ENCODE measurements at regions not wholly inside any gene's neighbourhood (a gene's known extent, or its start where the extent isn't known, plus 50 kb on each side); places are given as distances from the start of the nearest gene placed in this dataset.

DNA sequence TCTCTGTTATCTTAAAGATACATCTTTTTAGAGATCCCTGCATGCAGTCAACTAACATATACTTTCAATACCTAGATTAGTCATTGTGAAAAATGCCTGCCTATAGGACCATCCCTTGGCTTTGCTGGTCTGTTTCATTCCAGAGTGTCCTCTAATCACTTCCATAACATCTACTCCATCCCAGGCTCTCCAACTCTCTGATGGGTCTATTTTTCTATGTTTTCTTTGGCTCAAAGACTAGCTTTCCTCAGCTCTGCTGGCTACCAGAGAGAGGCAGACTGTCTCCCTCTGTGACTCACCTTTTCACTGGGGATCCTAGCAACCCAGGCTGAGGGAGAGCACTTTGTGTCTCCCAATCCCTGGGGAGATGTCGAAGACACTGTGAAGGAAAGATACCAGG lies 547.7 kb upstream of the MCTP2 start:
- Histone ChIP-seq H3K9me3 (peaks cover 0 to 17% (median 5%) of the 10 kb centered on the region in 4 donors), H3K27me3 (no peaks in the 10 kb centered on the region), H3K4me3 (no peak overlapping the region), H3K27ac (no peak overlapping the region), H3K36me3 (no peaks in the 10 kb centered on the region), H3K4me1 (no peaks in the 10 kb centered on the region)
- TF ChIP-seq, protein P1, sequence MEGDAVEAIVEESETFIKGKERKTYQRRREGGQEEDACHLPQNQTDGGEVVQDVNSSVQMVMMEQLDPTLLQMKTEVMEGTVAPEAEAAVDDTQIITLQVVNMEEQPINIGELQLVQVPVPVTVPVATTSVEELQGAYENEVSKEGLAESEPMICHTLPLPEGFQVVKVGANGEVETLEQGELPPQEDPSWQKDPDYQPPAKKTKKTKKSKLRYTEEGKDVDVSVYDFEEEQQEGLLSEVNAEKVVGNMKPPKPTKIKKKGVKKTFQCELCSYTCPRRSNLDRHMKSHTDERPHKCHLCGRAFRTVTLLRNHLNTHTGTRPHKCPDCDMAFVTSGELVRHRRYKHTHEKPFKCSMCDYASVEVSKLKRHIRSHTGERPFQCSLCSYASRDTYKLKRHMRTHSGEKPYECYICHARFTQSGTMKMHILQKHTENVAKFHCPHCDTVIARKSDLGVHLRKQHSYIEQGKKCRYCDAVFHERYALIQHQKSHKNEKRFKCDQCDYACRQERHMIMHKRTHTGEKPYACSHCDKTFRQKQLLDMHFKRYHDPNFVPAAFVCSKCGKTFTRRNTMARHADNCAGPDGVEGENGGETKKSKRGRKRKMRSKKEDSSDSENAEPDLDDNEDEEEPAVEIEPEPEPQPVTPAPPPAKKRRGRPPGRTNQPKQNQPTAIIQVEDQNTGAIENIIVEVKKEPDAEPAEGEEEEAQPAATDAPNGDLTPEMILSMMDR (IDR thresholded peaks at IDR 0.05): no peak
- TF ChIP-seq POLR2A (IDR thresholded peaks at IDR 0.05): no peak
- no peak for DNase-seq

DNA sequence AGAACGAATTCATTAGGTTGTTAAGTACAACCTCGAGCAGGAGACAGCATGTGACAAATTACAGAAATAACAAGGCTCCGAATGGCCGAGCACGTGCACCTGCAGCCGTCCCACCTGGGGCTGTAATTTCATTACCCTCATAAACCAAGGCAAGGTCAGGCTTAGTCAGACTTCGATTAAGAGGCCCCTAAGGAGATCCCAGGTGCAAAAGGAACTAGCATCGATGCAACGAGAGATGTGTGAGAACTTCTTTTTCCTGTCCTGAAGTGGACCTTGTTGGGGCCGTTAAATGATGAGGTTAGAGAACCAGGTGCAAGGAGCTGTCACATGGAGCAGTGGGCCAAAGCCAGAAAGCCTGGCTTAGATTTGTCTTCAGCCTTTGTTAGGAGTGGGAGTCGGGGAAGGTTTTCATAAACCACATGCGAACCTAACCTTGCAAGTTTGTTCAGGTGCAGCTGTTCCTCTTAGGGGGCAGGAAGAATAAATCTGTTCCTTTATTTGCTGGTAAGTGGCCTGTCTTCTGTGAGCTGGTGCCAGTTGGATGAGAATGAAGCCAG lies 559.9 kb upstream of the MCTP2 start:
- Histone ChIP-seq H3K9me3 (no peaks in the 10 kb centered on the region), H3K36me3 (no peaks in the 10 kb centered on the region), H3K27me3 (no peaks in the 10 kb centered on the region), H3K4me1 (no peaks in the 10 kb centered on the region), H3K27ac (no peak overlapping the region), H3K4me3 (no peak overlapping the region)
- no peak for DNase-seq
- no peak for TF ChIP-seq POLR2A (IDR thresholded peaks at IDR 0.05)
- TF ChIP-seq, protein P1 (IDR thresholded peaks at IDR 0.05): no peak

GRCh38 chr15:93670931-93671330 lies 560.4 kb upstream of the MCTP2 start:
- H3K27ac ChIP-seq: no peak overlapping the region
- H3K4me1 ChIP-seq: no peaks in the 10 kb centered on the region
- no peaks in the 10 kb centered on the region for H3K27me3 ChIP-seq
- no peak overlapping the region for H3K4me3 ChIP-seq
- no peaks in the 10 kb centered on the region for H3K36me3 ChIP-seq
- H3K9me3 ChIP-seq: no peaks in the 10 kb centered on the region
- DNase-seq: no peak
- TF ChIP-seq POLR2A (IDR thresholded peaks at IDR 0.05): no peak
- TF ChIP-seq, protein P1 (IDR thresholded peaks at IDR 0.05): no peak

- H3K36me3 ChIP-seq: no peaks in the 10 kb centered on the region
Observed at GRCh38 chr15:93664213-93664956, 567.0 kb upstream of the MCTP2 start.

DNA sequence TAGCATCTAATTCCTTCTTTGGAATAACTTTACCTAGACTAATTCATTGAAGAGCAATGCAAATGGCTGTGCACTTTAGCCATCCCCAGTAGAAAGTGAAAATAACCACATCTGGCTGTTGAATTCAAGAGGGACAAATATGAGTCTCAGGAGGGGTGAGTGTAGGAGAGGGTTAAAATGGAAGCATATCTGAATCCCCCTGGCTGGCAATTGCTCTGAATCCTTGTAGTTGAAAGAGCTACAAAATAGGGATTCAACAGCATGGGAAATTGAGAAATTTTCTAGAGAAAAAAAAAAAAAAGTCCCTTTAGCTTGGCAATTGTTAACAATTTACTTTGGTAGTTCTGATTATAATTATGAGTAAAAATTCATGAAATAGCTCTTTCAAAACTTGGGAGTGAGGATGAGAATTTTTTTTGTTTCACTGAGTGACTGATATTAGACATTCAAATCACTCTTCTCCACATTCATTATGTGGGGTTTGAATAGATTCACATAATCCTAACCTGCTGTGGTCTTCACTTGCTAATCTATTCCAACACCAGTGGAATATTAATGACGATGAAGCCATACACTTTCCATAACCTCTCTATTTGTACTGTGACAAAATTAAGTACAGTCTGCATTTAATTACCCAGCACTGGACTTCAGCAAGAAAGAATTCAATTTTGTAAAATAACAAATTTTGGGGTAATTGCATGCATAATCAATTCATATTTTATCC lies 569.0 kb upstream of the MCTP2 start:
- no peaks in the 10 kb centered on the region for H3K9me3 ChIP-seq
- no peaks in the 10 kb centered on the region for H3K27me3 ChIP-seq
- H3K4me1 ChIP-seq: no peaks in the 10 kb centered on the region
- no peak overlapping the region for H3K27ac ChIP-seq
- H3K36me3 ChIP-seq: no peaks in the 10 kb centered on the region
- TF ChIP-seq POLR2A (IDR thresholded peaks at IDR 0.05): no peak
- TF ChIP-seq, protein P1 (IDR thresholded peaks at IDR 0.05): no peak
- DNase-seq: no peak
- H3K4me3 ChIP-seq: no peak overlapping the region

More at GRCh38 chr15:93664213-93664956, 567.0 kb upstream of the MCTP2 start:
- no peak overlapping the region for H3K4me3 ChIP-seq
- no peaks in the 10 kb centered on the region for H3K27me3 ChIP-seq
- no peak for TF ChIP-seq POLR2A (IDR thresholded peaks at IDR 0.05)
- TF ChIP-seq, protein P1 (IDR thresholded peaks at IDR 0.05): no peak
- DNase-seq: no peak
- H3K9me3 ChIP-seq: no peaks in the 10 kb centered on the region
- no peaks in the 10 kb centered on the region for H3K4me1 ChIP-seq
- H3K27ac ChIP-seq: no peak overlapping the region
